ENCODE measurements at regions not wholly inside any gene's neighbourhood (a gene's known extent, or its start where the extent isn't known, plus 50 kb on each side); places are given as distances from the start of the nearest gene placed in this dataset.

DNA sequence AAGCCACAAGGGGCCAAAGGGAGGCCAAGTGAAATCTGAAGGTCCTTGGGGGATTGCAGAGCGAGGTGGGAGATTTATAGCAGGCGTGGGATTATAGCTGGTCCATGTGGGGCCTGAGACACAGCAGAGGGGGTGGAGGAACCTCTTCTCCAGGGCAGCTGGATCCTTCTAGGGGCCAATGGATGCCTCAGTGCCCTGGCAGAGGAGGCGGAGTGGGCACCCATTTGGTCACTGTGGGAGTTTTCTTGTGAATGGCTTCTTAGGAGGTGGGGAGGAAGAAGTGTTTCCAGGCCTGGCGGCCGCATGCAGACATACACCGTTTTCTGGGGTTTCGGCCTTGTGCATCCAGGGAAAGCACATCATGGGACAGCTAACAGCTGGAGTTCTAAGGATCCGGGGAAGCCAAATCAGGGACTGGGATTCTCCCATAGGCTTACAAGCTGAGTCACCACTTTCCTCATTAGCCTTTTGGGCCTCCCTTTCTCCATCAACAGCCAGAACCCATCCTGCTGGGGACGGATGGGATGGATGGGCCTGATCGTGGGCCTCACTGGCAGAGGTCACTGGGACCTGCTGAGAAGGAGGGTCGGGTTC, 76.5 kb downstream of the RHOU start:
- ChIA-PET CTCF (no interaction called here), POLR2A (ENCODE audit: low non-redundant PET) (no interaction called here)
- no TSS peak for BruUV-seq (replicated peaks)
- intact Hi-C loops (cut with micrococcal nuclease; ENCODE audit: unreplicated experiment) = no loop called here
- H3K4me1 ChIP-seq (ENCODE audit: insufficient read depth, low read length, poor library complexity, severe bottlenecking) = no peaks in the 10 kb centered on the region
- H3K27ac ChIP-seq (ENCODE audit: low read depth, low read length, poor library complexity, severe bottlenecking) = no peak overlapping the region
- TF ChIP-seq, protein P1, sequence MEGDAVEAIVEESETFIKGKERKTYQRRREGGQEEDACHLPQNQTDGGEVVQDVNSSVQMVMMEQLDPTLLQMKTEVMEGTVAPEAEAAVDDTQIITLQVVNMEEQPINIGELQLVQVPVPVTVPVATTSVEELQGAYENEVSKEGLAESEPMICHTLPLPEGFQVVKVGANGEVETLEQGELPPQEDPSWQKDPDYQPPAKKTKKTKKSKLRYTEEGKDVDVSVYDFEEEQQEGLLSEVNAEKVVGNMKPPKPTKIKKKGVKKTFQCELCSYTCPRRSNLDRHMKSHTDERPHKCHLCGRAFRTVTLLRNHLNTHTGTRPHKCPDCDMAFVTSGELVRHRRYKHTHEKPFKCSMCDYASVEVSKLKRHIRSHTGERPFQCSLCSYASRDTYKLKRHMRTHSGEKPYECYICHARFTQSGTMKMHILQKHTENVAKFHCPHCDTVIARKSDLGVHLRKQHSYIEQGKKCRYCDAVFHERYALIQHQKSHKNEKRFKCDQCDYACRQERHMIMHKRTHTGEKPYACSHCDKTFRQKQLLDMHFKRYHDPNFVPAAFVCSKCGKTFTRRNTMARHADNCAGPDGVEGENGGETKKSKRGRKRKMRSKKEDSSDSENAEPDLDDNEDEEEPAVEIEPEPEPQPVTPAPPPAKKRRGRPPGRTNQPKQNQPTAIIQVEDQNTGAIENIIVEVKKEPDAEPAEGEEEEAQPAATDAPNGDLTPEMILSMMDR (conservative IDR thresholded peaks at IDR 0.05; ENCODE audit: low read depth, low read length) = no peak
- TF ChIP-seq EZH2 (IDR thresholded peaks at IDR 0.05; ENCODE audit: borderline replicate concordance, low read depth, low read length, poor library complexity, severe bottlenecking) = no peak
- H3K27me3 ChIP-seq (replicated peaks; ENCODE audit: insufficient read depth, low read depth, low read length, poor library complexity) = no peaks in the 10 kb centered on the region
- DNase-seq (ENCODE audit: low spot score) = no peak
- H3K9me3 ChIP-seq (ENCODE audit: low read depth, low read length, poor library complexity, severe bottlenecking) = no peaks in the 10 kb centered on the region
- no peak overlapping the region for H3K4me3 ChIP-seq (ENCODE audit: low read depth, low read length, poor library complexity, severe bottlenecking)
- H3K36me3 ChIP-seq (ENCODE audit: insufficient read depth, low read length, poor library complexity, severe bottlenecking) = no peaks in the 10 kb centered on the region

GRCh38 chr1:228812961-228813360, 77.7 kb downstream of the RHOU start:
- DNase-seq (ENCODE audit: low spot score) = no peak
- no TSS peak for BruUV-seq (replicated peaks)
- POLR2A ChIA-PET (ENCODE audit: low non-redundant PET) = no interaction called here

DNA sequence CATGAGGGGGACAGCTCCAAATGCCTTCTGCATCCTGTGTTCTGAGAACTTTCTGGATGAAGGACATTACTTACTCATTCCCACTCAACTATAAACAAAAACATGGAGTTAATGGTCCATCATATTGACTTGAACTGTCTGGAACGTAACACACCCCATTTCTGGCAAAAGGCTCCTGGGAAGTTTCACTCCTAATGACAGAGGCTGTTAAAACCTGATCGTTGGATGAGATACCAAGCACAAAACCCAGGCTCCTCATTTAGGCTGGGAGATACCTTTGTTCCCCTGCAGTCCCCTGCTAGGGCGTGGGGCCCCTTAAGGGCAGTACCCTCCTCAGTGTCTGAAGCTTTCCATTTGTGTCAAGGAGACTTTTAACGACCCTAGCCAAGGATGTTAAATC, 78.9 kb downstream of the RHOU start:
- no peak overlapping the region for H3K27ac ChIP-seq (ENCODE audit: low read depth, low read length, poor library complexity, severe bottlenecking)
- H3K36me3 ChIP-seq (ENCODE audit: insufficient read depth, low read length, poor library complexity, severe bottlenecking) = no peaks in the 10 kb centered on the region
- BruUV-seq (replicated peaks) = no TSS peak
- no peaks in the 10 kb centered on the region for H3K27me3 ChIP-seq (replicated peaks; ENCODE audit: insufficient read depth, low read depth, low read length, poor library complexity)
- ChIA-PET CTCF (no interaction called here), POLR2A (ENCODE audit: low non-redundant PET) (no interaction called here)
- DNase-seq (ENCODE audit: low spot score) = no peak
- no peaks in the 10 kb centered on the region for H3K4me1 ChIP-seq (ENCODE audit: insufficient read depth, low read length, poor library complexity, severe bottlenecking)
- TF ChIP-seq, protein P1 (conservative IDR thresholded peaks at IDR 0.05; ENCODE audit: low read depth, low read length) = no peak
- no peak for TF ChIP-seq EZH2 (IDR thresholded peaks at IDR 0.05; ENCODE audit: borderline replicate concordance, low read depth, low read length, poor library complexity, severe bottlenecking)
- no peaks in the 10 kb centered on the region for H3K9me3 ChIP-seq (ENCODE audit: low read depth, low read length, poor library complexity, severe bottlenecking)
- intact Hi-C loops (cut with micrococcal nuclease; ENCODE audit: unreplicated experiment) = no loop called here
- H3K4me3 ChIP-seq (ENCODE audit: low read depth, low read length, poor library complexity, severe bottlenecking) = no peak overlapping the region

More at GRCh38 chr1:228812961-228813360, 77.7 kb downstream of the RHOU start:
- CTCF ChIA-PET = no interaction called here
- Histone ChIP-seq H3K4me1 (ENCODE audit: insufficient read depth, low read length, poor library complexity, severe bottlenecking) (no peaks in the 10 kb centered on the region), H3K9me3 (ENCODE audit: low read depth, low read length, poor library complexity, severe bottlenecking) (no peaks in the 10 kb centered on the region), H3K27me3 (replicated peaks; ENCODE audit: insufficient read depth, low read depth, low read length, poor library complexity) (no peaks in the 10 kb centered on the region), H3K36me3 (ENCODE audit: insufficient read depth, low read length, poor library complexity, severe bottlenecking) (no peaks in the 10 kb centered on the region), H3K4me3 (ENCODE audit: low read depth, low read length, poor library complexity, severe bottlenecking) (no peak overlapping the region), H3K27ac (ENCODE audit: low read depth, low read length, poor library complexity, severe bottlenecking) (no peak overlapping the region)
- intact Hi-C loops (cut with micrococcal nuclease; ENCODE audit: unreplicated experiment) = no loop called here
- TF ChIP-seq EZH2 (IDR thresholded peaks at IDR 0.05; ENCODE audit: borderline replicate concordance, low read depth, low read length, poor library complexity, severe bottlenecking) = no peak
- TF ChIP-seq, protein P1 (conservative IDR thresholded peaks at IDR 0.05; ENCODE audit: low read depth, low read length) = no peak
